ENCODE measurements at regions not wholly inside any gene's neighbourhood (a gene's known extent, or its start where the extent isn't known, plus 50 kb on each side); places are given as distances from the start of the nearest gene placed in this dataset.

DNA sequence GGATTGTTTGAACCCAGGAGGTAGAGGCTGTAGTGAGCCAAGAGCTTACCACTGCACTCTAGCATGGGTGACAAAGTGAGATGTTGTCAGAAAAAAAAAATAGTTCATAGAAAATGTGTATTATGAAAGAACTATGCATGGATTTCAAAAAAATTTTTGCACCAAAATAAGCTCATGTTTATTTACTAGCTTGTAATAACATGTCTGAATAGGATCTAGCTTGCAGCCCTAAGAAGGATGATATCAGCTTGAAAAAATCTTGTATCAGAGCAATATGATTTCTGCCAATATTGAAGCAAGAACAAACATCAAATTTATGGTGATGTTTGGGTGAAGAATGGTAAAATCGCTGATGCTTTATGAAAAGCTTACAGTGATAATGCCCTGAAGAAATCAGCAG, 97.0 kb upstream of the RFX8 start:
- intact Hi-C loops (cut with DNase I) = no loop called here
- ATAC-seq (no peak), DNase-seq (no peak)
- Histone ChIP-seq H3K9me3 (ENCODE audit: control insufficient read depth, low read length) (no peaks in the 10 kb centered on the region), H3K27me3 (ENCODE audit: control insufficient read depth, insufficient read depth) (no peaks in the 10 kb centered on the region), H3K27ac (ENCODE audit: low read length) (no peak overlapping the region), H3K4me1 (ENCODE audit: control insufficient read depth, insufficient read depth, low read length) (no peaks in the 10 kb centered on the region), H3K4me3 (ENCODE audit: low read length) (no peak overlapping the region)
- whole genome bisulfite sequencing = 88% methylated on average over 1 of the region's 1 CpG

DNA sequence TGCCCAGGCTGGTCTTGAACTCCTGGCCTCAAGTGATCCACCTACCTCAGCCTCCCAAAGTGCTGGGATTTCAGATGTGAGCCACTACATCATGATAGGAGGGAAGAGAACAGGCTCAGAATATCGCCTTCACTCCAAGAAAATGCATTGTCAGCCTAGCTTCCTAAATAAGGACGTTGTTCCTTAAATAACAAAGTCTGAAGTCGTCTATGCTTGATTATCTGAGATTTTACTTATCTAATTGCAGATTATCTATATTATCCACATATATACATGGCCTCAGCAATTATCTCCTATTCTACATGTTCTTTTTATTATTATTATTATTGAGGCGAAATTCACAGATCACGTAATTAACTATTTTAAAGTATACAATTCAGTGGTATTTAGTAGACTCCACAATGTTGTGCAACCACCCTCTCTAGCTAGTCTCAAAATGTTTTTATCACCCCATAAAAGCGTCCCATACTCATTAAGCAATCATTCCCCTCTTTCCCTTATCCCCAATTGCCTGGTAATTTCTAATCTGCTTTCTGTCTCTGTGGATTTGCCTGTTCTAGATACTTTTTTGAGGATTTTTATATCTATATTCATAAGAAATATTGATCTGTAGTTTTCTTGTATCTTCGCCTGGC, 95.1 kb upstream of the RFX8 start:
- ATAC-seq (no peak), DNase-seq (no peak)
- H3K27me3 ChIP-seq (ENCODE audit: control insufficient read depth, insufficient read depth) = no peaks in the 10 kb centered on the region
- no peaks in the 10 kb centered on the region for H3K4me1 ChIP-seq (ENCODE audit: control insufficient read depth, insufficient read depth, low read length)
- H3K27ac ChIP-seq (ENCODE audit: low read length) = no peak overlapping the region
- intact Hi-C loops (cut with DNase I) = no loop called here
- no peaks in the 10 kb centered on the region for H3K9me3 ChIP-seq (ENCODE audit: control insufficient read depth, low read length)
- 76% methylated on average over 7 of the region's 7 CpGs for WGBS
- no peak overlapping the region for H3K4me3 ChIP-seq (ENCODE audit: low read length)

DNA sequence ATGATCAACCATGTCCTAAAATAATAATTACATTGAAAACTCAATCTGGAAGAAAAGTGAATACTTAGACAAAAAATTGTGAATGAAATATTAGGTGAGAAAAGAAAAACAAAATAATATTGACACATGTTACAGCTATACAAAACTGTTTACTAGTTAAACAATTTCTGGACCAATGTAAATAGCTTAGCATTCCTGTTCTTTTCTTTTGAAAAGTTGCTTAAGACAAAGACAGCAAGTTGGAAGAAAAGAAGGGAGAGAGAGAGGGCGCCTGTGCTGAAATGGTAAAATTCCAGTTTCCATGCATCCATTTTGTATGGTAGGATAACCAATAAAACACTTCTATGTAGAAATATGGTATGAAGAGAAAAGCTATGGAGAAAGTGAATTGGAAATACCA, 94.1 kb upstream of the RFX8 start:
- ATAC-seq = no peak
- H3K9me3 ChIP-seq (ENCODE audit: control insufficient read depth, low read length) = no peaks in the 10 kb centered on the region
- no peak overlapping the region for H3K4me3 ChIP-seq (ENCODE audit: low read length)
- no peaks in the 10 kb centered on the region for H3K4me1 ChIP-seq (ENCODE audit: control insufficient read depth, insufficient read depth, low read length)
- intact Hi-C loops (cut with DNase I) = no loop called here
- DNase-seq = no peak
- H3K27ac ChIP-seq (ENCODE audit: low read length) = no peak overlapping the region
- 96% methylated on average over 1 of the region's 1 CpG for WGBS
- H3K27me3 ChIP-seq (ENCODE audit: control insufficient read depth, insufficient read depth) = no peaks in the 10 kb centered on the region

DNA sequence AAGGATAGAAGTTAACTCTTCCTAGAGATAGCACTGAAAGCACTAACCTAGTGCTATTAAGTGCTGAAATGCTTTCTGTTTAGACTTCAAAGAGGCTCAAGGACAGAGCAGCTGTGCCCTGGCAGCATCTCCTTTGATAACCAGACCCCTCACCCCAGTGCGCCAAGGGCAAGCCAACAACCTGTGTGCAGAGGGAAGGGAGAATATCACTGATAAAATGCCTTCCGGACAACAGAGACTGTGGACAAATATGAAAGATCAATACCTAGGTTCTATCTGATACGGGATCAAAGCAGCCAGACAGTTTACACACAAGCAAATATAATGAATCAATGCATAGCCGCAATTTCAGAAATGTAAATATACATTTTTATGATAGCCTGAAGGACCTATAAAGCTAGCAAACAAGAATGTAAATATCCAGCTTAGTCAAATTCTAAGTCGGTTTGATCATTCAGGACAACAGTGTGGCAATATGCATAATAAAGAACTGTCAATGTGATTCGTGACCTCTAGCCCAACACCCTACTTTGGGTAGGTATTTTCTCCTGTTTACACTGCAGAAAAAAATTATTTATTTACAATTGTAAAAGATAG, 91.8 kb upstream of the RFX8 start:
- ATAC-seq = no peak
- H3K4me1 ChIP-seq (ENCODE audit: control insufficient read depth, insufficient read depth, low read length) = no peaks in the 10 kb centered on the region
- WGBS = 82% methylated on average over 6 of the region's 6 CpGs
- intact Hi-C loops (cut with DNase I) = no loop called here
- no peaks in the 10 kb centered on the region for H3K9me3 ChIP-seq (ENCODE audit: control insufficient read depth, low read length)
- H3K27me3 ChIP-seq (ENCODE audit: control insufficient read depth, insufficient read depth) = no peaks in the 10 kb centered on the region
- DNase-seq = no peak
- no peak overlapping the region for H3K4me3 ChIP-seq (ENCODE audit: low read length)
- H3K27ac ChIP-seq (ENCODE audit: low read length) = no peak overlapping the region

DNA sequence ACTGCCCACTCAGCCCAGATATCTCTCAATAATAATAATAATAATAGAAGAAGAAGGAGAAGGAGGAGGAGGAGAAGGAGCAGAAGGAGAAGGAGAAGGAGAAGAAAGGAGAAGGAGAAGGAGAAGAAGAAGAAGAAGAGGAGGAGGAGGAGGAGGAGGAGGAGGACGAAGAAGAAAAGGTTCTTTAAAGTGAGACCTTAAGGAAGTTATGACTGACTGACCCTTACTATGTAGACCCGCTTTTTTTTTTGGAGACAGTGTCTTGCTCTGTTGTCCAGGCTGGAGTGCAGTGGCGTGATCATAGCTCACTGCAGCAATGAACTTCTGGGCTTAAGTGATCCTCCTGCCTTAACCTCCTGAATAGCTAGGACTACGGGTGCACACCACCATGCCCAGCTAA, 88.9 kb upstream of the RFX8 start:
- no peak for ATAC-seq
- 95% methylated on average over 4 of the region's 4 CpGs for WGBS

DNA sequence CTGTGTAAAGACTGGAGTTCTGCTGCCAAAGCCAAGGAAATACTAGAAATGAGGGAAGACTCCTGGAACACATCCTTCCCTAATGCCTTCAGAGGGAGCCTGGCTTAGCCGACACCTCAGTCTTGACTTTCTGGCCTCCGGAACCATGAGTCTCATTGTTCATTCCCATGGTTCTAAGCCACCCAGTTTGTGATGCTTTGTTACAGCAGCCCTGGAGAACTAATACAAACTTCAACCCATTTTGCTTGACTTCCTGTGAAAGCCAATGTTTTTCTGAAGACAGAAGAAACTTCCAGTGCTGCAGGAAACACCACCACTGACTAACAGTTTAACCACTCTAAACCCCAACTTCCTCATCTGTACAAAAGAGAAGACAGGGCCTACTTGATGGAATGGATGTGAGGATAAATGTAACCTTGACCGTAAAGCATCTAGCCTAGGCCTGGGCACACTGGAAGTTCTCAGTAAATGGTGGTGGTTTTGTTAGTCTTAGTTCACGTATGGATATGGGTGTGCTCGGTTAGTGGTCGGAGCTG, 85.9 kb upstream of the RFX8 start:
- no peak for ATAC-seq

More for the DNA sequence above, 88.9 kb upstream of the RFX8 start:
- no peaks in the 10 kb centered on the region for H3K27me3 ChIP-seq (ENCODE audit: control insufficient read depth, insufficient read depth)
- DNase-seq = no peak
- intact Hi-C loops (cut with DNase I) = no loop called here
- no peak overlapping the region for H3K27ac ChIP-seq (ENCODE audit: low read length)
- H3K4me1 ChIP-seq (ENCODE audit: control insufficient read depth, insufficient read depth, low read length) = no peaks in the 10 kb centered on the region
- H3K9me3 ChIP-seq (ENCODE audit: control insufficient read depth, low read length) = no peaks in the 10 kb centered on the region
- no peak overlapping the region for H3K4me3 ChIP-seq (ENCODE audit: low read length)

DNA sequence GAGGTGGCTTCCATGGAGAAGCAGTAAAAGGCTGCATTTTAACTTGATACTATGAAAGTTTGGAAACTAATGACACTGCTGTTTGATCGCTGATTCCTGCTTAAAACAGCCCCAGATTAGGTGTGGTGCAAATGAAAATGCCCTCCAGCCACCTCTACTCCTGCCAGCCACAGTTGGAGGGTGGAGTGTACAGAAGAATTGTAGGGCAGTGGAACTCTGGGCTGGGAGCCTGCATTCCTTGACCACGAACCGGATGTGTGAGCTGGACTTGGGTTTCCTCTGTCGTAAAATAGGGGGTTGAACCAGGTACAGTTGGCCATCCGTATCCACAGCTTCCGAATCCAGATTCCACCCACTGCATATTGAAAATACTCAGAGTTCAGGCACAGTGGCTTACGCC, 84.6 kb upstream of the RFX8 start:
- Histone ChIP-seq H3K9me3 (ENCODE audit: control insufficient read depth, low read length) (no peaks in the 10 kb centered on the region), H3K27ac (ENCODE audit: low read length) (peak overlapping the region; percentile 79), H3K4me1 (ENCODE audit: control insufficient read depth, insufficient read depth, low read length) (no peaks in the 10 kb centered on the region), H3K4me3 (ENCODE audit: low read length) (no peak overlapping the region), H3K27me3 (ENCODE audit: control insufficient read depth, insufficient read depth) (no peaks in the 10 kb centered on the region)
- ATAC-seq = peak; percentile 82 to 92
- peak; percentile 27 to 58 (median 56) for DNase-seq
- 41% methylated on average over 7 of the region's 7 CpGs for WGBS
- intact Hi-C loops (cut with DNase I) = no loop called here

More for the DNA sequence above, 85.9 kb upstream of the RFX8 start:
- WGBS = 93% methylated on average over 6 of the region's 6 CpGs
- intact Hi-C loops (cut with DNase I) = no loop called here
- no peaks in the 10 kb centered on the region for H3K9me3 ChIP-seq (ENCODE audit: control insufficient read depth, low read length)
- H3K27ac ChIP-seq (ENCODE audit: low read length) = no peak overlapping the region
- H3K4me1 ChIP-seq (ENCODE audit: control insufficient read depth, insufficient read depth, low read length) = no peaks in the 10 kb centered on the region
- H3K4me3 ChIP-seq (ENCODE audit: low read length) = no peak overlapping the region
- H3K27me3 ChIP-seq (ENCODE audit: control insufficient read depth, insufficient read depth) = no peaks in the 10 kb centered on the region
- DNase-seq = no peak

DNA sequence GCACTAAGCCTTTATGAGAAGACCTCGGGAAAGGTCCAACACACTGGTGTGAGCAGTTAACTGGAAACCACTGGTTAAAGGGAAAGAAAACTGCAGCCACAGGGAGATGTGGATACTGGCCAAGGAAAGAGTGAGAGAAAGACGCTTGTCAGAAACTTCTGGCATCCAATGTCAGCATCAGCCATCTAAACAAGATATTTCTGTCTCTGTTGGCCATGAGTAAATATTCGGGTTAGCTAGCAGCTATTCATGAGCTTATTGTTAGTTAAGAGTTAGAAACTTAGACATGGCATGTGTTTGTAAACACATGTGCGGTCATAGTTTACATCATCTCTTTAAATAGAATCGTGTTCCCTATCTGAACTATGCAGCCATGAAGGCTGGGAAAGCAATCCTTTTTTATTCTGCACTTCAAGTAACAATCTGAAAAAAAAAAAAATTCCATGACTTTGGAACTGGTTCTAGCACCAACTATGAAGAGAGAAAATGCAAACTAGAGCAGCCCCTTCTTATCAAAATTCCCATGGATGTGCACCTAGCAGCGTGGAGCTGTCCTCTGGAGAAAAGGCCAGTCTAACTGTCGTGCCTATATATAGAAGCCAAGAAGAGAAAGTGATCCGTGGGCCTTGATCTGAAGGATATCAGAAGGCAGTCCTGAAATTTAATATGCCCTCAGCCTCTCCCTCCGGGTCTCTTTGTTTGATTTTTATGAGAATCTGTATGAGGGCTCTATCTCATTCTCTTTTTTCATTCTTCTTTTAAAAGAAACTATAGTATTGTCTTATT, 84.0 kb upstream of the RFX8 start:
- intact Hi-C loops (cut with DNase I) = no loop called here
- peak; percentile 71 to 82 for ATAC-seq
- no peaks in the 10 kb centered on the region for H3K4me1 ChIP-seq (ENCODE audit: control insufficient read depth, insufficient read depth, low read length)

DNA sequence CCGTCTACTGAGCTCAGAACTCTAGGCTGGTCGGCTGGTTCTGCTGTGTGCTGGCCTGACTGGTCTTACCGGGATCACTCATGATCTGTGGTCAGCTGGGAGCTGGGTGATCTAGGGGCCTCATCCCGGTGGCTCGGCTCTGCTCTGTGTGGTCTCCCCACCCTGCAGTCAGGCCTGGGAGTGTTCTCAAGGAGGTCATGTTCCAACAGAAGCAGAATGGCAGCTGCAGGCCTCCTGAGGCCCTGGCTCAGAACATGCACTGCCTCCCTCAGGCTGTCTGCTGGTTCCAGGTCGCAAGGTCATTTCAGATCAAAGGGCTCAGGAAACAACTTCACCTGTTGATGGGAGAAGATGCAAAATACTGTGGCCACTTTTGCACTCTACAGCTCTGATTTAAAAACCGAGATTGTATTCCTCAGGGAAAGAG, 81.1 kb upstream of the RFX8 start:
- H3K4me3 ChIP-seq (ENCODE audit: low read length) = no peak overlapping the region
- intact Hi-C loops (cut with DNase I) = no loop called here
- DNase-seq = no peak

More for the DNA sequence above, 84.0 kb upstream of the RFX8 start:
- Histone ChIP-seq H3K9me3 (ENCODE audit: control insufficient read depth, low read length) (no peaks in the 10 kb centered on the region), H3K4me3 (ENCODE audit: low read length) (no peak overlapping the region), H3K27ac (ENCODE audit: low read length) (peak overlapping the region; percentile 88), H3K27me3 (ENCODE audit: control insufficient read depth, insufficient read depth) (no peaks in the 10 kb centered on the region)
- WGBS = 23% methylated on average over 9 of the region's 9 CpGs
- DNase-seq = no peak

DNA sequence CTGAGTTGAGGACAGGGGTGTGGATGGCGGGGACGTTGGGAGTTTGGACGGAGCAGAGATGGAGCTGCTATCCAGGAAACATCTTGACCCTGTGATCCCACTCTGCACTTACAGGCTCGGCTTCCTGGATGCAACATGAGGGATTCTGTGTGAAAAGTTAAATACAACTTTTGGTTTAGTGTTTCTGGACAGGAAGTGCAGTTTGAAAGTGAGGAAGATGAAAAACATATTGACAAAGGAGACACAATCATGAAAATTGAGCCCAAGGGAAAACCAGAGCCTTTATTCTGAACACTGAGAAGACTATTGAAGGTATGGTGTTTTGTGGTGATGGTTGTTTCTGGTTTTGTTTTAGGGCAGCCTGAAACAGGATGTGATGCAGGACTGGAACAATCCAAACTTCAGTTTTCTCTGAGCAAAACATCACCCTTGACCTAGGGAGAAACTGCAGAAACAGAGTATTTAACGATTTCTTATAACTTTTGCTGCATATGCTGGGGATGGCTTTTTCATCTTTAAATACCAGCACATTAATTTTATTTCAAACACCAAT, 76.5 kb upstream of the RFX8 start:
- Histone ChIP-seq H3K4me1 (ENCODE audit: control insufficient read depth, insufficient read depth, low read length) (no peaks in the 10 kb centered on the region), H3K4me3 (ENCODE audit: low read length) (no peak overlapping the region), H3K27me3 (ENCODE audit: control insufficient read depth, insufficient read depth) (no peaks in the 10 kb centered on the region), H3K27ac (ENCODE audit: low read length) (no peak overlapping the region), H3K9me3 (ENCODE audit: control insufficient read depth, low read length) (no peaks in the 10 kb centered on the region)
- DNase-seq (no peak), ATAC-seq (no peak)
- WGBS = 42% methylated on average over 5 of the region's 5 CpGs
- intact Hi-C loops (cut with DNase I) = no loop called here

More for the DNA sequence above, 81.1 kb upstream of the RFX8 start:
- no peak for ATAC-seq
- Histone ChIP-seq H3K9me3 (ENCODE audit: control insufficient read depth, low read length) (no peaks in the 10 kb centered on the region), H3K27ac (ENCODE audit: low read length) (no peak overlapping the region), H3K4me1 (ENCODE audit: control insufficient read depth, insufficient read depth, low read length) (no peaks in the 10 kb centered on the region), H3K27me3 (ENCODE audit: control insufficient read depth, insufficient read depth) (no peaks in the 10 kb centered on the region)
- 77% methylated on average over 7 of the region's 7 CpGs for WGBS

DNA sequence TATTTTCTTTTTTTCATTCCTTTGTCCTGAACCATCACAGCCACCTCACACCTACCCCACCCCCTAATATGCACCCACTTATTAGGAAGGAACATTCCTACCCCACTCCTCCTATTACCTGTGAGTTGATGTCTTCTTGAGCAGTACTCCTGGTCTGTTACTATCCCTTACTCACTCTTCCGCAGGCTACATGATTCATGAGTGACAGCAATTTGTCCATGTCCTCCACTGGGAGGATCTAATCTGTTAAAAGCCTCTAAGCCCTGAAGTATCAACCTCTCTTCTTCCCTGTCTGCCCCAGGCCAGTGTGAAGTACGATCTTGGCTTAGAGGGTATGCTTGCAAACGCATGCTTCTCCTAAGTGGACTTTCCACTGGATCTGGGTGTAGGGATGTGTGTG, 75.6 kb upstream of the RFX8 start:
- Histone ChIP-seq H3K27me3 (ENCODE audit: control insufficient read depth, insufficient read depth) (no peaks in the 10 kb centered on the region), H3K27ac (ENCODE audit: low read length) (no peak overlapping the region), H3K4me3 (ENCODE audit: low read length) (no peak overlapping the region), H3K4me1 (ENCODE audit: control insufficient read depth, insufficient read depth, low read length) (no peaks in the 10 kb centered on the region), H3K9me3 (ENCODE audit: control insufficient read depth, low read length) (no peaks in the 10 kb centered on the region)
- intact Hi-C loops (cut with DNase I) = no loop called here
- DNase-seq (no peak), ATAC-seq (no peak)
- WGBS = 95% methylated on average over 3 of the region's 3 CpGs
